HUES48 (cell line): ENCODE measurements at regions not wholly inside any gene's neighbourhood (a gene's known extent, or its start where the extent isn't known, plus 50 kb on each side); places are given as distances from the start of the nearest gene placed in this dataset.

ENCODE experiments used
- H3K27ac ChIP-seq: one replicate; pipeline ENCODE4 v1.7.0; 2013; ENCODE audit warnings: low read depth, low read length, inconsistent platforms
- H3K27me3 ChIP-seq: 2 replicates; pipeline ENCODE4 v1.6.1; 2013; ENCODE audit warnings: mild to moderate bottlenecking, low read length; ENCODE audit not compliant: control insufficient read depth, insufficient read depth
- H3K36me3 ChIP-seq: 2 replicates; pipeline ENCODE4 v1.6.1; 2013; ENCODE audit warnings: low read length; ENCODE audit not compliant: control insufficient read depth, insufficient read depth
- H3K4me1 ChIP-seq: 2 replicates; pipeline ENCODE4 v1.6.1; 2013; ENCODE audit warnings: mild to moderate bottlenecking, low read length; ENCODE audit not compliant: control insufficient read depth, insufficient read depth
- H3K4me3 ChIP-seq: 2 replicates; pipeline ENCODE4 v1.5.1; 2013; ENCODE audit warnings: mild to moderate bottlenecking, low read depth, low read length
- H3K9ac ChIP-seq: 2 replicates; pipeline ENCODE4 v1.6.1; 2013; ENCODE audit warnings: mild to moderate bottlenecking, low read depth, low read length, moderate library complexity
- H3K9me3 ChIP-seq: 2 replicates; pipeline ENCODE4 v1.6.1; 2013; ENCODE audit warnings: low read length; ENCODE audit not compliant: control insufficient read depth, insufficient read depth

DNA sequence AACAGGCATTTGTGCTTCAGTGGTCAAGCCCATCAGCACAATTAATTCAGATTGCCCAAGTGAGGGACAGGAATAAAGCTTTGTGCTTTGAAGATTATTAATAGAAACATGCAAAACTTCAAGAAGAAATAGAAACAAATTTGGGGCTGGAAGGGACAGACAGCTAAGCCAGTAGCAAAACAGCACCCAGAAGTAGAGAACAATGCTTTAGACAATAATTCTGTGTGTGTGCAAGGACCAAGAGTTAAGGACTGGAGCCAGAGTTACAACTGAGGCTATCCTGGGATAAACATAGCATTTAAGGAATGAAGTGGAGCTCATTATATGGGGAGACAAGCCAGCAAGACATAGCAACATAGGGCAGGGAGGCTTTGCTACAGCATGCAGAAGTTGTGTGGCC, 251.9 kb upstream of the DAB1 start:
- no peaks in the 10 kb centered on the region for H3K36me3 ChIP-seq
- no peaks in the 10 kb centered on the region for H3K9me3 ChIP-seq
- H3K4me1 ChIP-seq = peaks cover 10% of the 10 kb centered on the region
- no peak overlapping the region for H3K9ac ChIP-seq
- H3K27ac ChIP-seq = no peak overlapping the region
- H3K27me3 ChIP-seq = peaks cover 38% of the 10 kb centered on the region
- H3K4me3 ChIP-seq = no peak overlapping the region

DNA sequence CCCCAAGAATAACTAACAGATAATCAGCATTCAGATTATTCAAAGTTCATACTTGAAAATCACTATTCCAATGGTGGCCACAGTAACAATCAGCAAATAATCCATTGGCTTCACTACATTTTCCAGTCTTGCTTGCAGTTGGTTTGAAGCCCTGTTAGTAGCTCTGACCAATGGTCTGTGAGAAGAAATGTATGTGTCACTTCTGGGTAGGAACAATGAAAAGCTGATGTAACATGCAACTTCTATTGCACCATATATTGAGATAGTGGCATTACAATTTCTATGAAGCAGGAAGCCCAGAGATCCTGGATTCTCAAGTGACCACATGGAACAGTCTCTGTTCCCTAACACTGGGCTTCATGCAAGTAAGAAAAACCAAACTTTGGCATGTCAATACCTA, 250.9 kb upstream of the DAB1 start:
- Histone ChIP-seq H3K36me3 (no peaks in the 10 kb centered on the region), H3K27ac (no peak overlapping the region), H3K9ac (no peak overlapping the region), H3K4me1 (peaks cover 10% of the 10 kb centered on the region), H3K27me3 (peaks cover 32% of the 10 kb centered on the region), H3K9me3 (no peaks in the 10 kb centered on the region), H3K4me3 (no peak overlapping the region)

DNA sequence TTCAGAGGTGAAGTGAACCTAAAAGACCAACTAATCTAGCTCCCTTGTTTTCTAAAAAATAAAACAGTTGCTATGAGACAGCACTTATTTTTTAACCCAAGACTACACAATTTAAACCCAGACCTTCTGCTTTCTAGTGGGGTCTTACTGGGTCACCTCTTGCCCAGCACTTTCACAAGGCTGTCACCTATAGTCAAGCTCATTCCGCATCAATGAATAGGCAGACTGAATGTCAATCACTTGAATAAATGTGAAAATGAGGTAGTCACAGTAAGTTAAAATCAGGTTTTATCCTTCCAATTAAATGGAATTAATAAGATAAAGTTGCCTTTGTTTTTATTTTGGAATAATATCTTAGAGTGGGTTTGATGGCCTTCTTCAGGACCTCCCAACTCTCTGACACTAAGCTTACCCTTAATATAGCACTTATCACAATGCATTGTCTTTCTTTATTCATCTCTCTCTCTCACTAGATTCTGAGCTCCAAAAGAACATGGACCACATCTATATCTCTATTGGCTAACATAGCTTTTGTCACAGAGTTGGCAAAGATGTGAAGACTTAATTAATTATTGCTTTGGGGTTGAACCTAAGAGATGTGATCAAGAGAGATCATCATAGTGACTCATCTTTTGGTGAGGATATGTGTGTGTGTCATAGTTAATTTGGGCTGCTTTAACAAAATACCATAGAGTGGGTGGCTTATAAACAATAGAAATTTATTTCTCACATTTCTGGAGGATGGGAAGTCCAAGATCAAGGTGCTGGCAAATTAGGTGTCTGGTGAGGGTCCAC, 248.7 kb upstream of the DAB1 start:
- no peaks in the 10 kb centered on the region for H3K36me3 ChIP-seq
- H3K27me3 ChIP-seq = peaks cover 21% of the 10 kb centered on the region
- no peaks in the 10 kb centered on the region for H3K4me1 ChIP-seq
- H3K9me3 ChIP-seq = no peaks in the 10 kb centered on the region
- no peak overlapping the region for H3K9ac ChIP-seq
- no peak overlapping the region for H3K27ac ChIP-seq
- no peak overlapping the region for H3K4me3 ChIP-seq

DNA sequence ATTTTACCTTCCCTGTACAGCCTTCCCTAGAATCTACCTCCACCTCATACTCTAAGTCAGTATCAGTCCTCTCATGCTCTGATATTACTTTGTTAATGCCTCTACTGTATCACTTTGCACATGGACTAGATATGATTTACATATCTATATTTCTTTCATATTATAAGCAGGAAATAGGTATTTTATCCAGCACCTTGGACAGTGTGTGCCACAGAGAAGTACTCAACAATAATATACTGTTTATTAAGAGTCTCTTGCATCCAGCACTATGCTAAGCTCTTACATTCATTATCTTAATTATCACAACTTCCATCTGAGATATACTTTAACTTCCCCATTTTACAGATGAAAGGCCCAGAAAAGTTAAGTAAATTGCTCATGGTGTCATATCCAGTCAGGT, 247.9 kb upstream of the DAB1 start:
- H3K27ac ChIP-seq = no peak overlapping the region
- H3K4me1 ChIP-seq = no peaks in the 10 kb centered on the region
- H3K36me3 ChIP-seq = no peaks in the 10 kb centered on the region
- no peak overlapping the region for H3K4me3 ChIP-seq
- H3K27me3 ChIP-seq = peaks cover 13% of the 10 kb centered on the region
- H3K9ac ChIP-seq = no peak overlapping the region
- H3K9me3 ChIP-seq = no peaks in the 10 kb centered on the region

DNA sequence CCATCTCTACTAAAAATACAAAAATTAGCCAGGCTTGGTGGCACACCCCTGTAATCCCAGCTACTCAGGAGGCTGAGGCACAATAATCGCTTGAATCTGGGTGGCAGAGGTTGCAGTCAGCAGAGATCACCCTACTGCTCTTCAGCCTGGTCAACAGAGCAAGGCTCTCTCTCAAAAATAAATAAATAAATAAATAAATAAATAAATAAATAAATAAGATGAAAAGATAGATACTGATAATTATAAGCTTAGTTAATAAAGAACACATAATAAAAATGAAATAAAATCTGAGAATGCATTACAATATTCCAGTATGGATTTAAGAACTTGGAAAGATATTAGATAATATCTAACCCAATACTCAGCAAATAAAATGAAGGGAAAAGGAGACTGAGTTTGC, 235.9 kb upstream of the DAB1 start:
- no peaks in the 10 kb centered on the region for H3K9me3 ChIP-seq

DNA sequence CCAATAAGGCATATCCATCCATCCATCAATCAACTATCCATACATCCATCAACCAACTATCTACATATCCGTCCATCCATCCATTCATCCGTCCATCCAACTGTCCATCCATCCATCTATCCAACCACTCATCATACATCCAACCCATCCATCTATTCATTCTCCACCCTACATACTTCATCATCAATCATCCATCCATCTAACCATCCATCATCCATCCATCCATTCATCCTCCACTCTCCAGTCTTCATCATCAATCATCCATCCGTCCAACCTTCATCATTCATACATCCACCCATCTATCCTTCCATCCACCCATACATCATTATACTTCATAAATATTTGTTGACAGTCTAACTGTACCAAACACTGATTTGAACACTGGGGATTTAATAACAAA, 231.3 kb upstream of the DAB1 start:
- Histone ChIP-seq H3K9ac (no peak overlapping the region), H3K4me3 (no peak overlapping the region), H3K9me3 (no peaks in the 10 kb centered on the region), H3K27me3 (no peaks in the 10 kb centered on the region), H3K27ac (no peak overlapping the region), H3K36me3 (no peaks in the 10 kb centered on the region), H3K4me1 (no peaks in the 10 kb centered on the region)

More for the DNA sequence above, 235.9 kb upstream of the DAB1 start:
- Histone ChIP-seq H3K36me3 (no peaks in the 10 kb centered on the region), H3K27ac (no peak overlapping the region), H3K27me3 (no peaks in the 10 kb centered on the region), H3K4me3 (no peak overlapping the region), H3K4me1 (peaks cover 4% of the 10 kb centered on the region; the same call in 1 of the 2 replicates), H3K9ac (no peak overlapping the region)

DNA sequence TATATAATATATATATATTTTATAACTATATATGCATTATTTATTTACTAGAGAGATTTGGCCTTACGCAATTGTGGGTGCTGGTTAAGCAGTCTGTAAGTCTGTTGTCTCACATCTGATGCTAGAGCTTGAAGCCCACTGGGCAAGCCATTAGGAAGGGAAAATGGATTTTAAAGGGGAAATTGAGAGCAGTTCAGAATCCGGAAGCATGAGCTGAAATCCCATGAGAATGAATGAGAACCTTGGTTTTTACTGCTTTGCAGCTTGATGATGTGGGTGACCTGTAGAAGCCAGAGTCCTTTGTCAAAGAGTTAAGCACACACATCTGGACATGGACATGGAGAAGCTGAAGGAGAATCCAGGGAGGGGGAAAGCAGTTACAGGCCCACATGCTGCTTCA, 220.8 kb upstream of the DAB1 start:
- no peaks in the 10 kb centered on the region for H3K36me3 ChIP-seq
- H3K9me3 ChIP-seq = no peaks in the 10 kb centered on the region
- H3K4me3 ChIP-seq = no peak overlapping the region
- H3K4me1 ChIP-seq = no peaks in the 10 kb centered on the region
- no peak overlapping the region for H3K27ac ChIP-seq
- no peaks in the 10 kb centered on the region for H3K27me3 ChIP-seq
- H3K9ac ChIP-seq = no peak overlapping the region

DNA sequence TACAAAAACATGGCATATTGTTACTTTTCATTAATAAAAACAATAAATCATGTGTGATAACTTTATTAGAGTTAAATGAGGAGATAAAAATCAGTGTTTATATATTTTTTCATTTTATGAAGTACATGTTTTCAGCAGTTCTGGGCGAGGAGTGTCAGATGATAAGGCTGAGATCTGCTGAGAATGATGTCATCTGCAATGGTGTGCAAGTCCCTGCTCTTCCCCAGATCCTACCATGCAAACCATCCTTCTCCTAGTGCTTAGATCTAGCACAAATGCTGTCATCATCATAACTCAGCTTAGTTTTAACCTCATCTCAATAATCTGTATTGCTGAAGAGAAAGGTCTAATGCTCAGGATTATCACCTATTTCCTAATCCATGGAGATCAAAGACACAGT, 214.4 kb upstream of the DAB1 start:
- Histone ChIP-seq H3K4me1 (peaks cover 5% of the 10 kb centered on the region), H3K9ac (no peak overlapping the region), H3K9me3 (no peaks in the 10 kb centered on the region), H3K27me3 (no peaks in the 10 kb centered on the region), H3K27ac (no peak overlapping the region), H3K36me3 (no peaks in the 10 kb centered on the region), H3K4me3 (no peak overlapping the region)

DNA sequence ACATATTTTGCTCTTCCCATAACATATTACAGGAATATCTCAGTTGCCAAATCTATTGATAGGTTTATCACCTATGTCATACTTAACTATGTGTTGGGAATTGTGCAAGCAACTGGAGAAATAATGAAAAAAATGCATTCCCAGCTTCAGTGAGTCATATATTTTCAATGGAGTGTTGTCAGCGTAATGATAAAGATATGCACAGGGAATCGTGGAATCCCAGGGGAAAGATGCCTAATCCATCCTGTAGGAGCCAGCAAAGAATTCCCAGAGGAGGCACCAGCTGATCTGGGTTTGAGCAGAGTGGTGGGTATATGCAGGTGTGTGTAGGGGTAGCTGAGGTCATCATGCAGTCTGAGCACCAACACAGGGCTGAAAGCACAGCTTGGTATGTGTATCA, 213.3 kb upstream of the DAB1 start:
- no peaks in the 10 kb centered on the region for H3K9me3 ChIP-seq
- H3K4me3 ChIP-seq = no peak overlapping the region
- no peaks in the 10 kb centered on the region for H3K27me3 ChIP-seq
- peaks cover 16% of the 10 kb centered on the region for H3K4me1 ChIP-seq
- H3K27ac ChIP-seq = no peak overlapping the region
- no peak overlapping the region for H3K9ac ChIP-seq
- H3K36me3 ChIP-seq = no peaks in the 10 kb centered on the region

DNA sequence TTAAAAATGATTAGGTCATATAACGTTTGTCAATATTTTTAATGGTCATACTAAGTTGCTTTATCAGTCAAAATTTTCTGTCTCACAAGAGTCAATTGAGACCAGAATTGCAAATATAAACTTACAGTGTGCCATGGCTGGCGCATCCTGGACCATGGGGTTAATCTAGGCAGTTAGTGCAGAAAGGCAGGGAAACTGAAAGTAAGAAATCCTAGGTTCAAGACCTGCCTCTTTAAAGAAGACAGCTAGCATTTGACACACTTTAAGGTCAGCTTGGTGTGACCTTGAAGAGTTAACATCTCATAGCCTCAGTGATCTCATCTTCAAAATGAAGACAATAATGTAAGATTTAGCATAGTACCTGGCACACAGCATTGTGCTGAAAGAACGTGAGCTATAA, 210.0 kb upstream of the DAB1 start:
- H3K4me1 ChIP-seq = peaks cover 17% of the 10 kb centered on the region
- no peak overlapping the region for H3K27ac ChIP-seq
- no peak overlapping the region for H3K9ac ChIP-seq
- H3K9me3 ChIP-seq = no peaks in the 10 kb centered on the region
- no peaks in the 10 kb centered on the region for H3K36me3 ChIP-seq
- H3K27me3 ChIP-seq = no peaks in the 10 kb centered on the region
- H3K4me3 ChIP-seq = no peak overlapping the region

DNA sequence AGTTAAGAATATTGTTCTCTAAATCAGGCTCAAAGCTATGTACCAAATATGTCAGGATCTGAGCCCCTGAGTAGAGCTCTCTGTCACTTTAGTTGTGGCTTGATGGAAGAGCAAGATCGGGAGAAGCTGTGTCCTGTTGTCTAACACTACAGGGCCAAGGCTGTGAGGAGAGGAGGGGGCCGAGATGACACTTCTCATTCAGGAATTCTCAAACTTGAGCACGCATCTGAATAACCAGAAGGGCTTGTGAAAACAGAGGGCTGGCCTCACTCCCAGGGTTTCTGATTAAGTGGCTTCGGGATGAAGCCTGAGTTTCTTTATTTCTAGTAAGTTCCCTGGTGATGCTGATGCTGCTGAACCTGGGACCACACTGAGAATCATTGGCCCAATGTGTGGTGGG, 209.2 kb upstream of the DAB1 start:
- H3K9ac ChIP-seq = no peak overlapping the region
- no peaks in the 10 kb centered on the region for H3K9me3 ChIP-seq
- H3K27ac ChIP-seq = peak overlapping the region; percentile 68
- H3K4me3 ChIP-seq = no peak overlapping the region
- H3K27me3 ChIP-seq = no peaks in the 10 kb centered on the region
- peaks cover 17% of the 10 kb centered on the region for H3K4me1 ChIP-seq
- H3K36me3 ChIP-seq = no peaks in the 10 kb centered on the region
